NT2/D1 (cell line): ENCODE measurements at regions not wholly inside any gene's neighbourhood (a gene's known extent, or its start where the extent isn't known, plus 50 kb on each side); places are given as distances from the start of the nearest gene placed in this dataset.

ENCODE experiments used
- YY1 ChIP-seq: IDR thresholded peaks from 2 replicates; pipeline ENCODE4 v1.6.1; 2011; ENCODE audit not compliant: insufficient read length, insufficient read depth
- ZNF274 ChIP-seq: IDR thresholded peaks from 2 replicates; pipeline ENCODE4 v1.6.1; 2011; ENCODE audit warnings: mild to moderate bottlenecking, low read depth, low read length

GRCh38 chr1:166552706-166553105 lies 286.6 kb upstream of the POGK start:
- TF ChIP-seq ZNF274 (no peak), YY1 (no peak)
